D721Med (cell line): ENCODE measurements at regions not wholly inside any gene's neighbourhood (a gene's known extent, or its start where the extent isn't known, plus 50 kb on each side); places are given as distances from the start of the nearest gene placed in this dataset.

ENCODE experiments used
- DNase-seq: peaks from one replicate; pipeline ENCODE4 v3.0.0; 2011; ENCODE audit warnings: low spot score; ENCODE audit not compliant: insufficient read length
- FAIRE-seq: peaks from 2 replicates; lab custom pipeline; 2011; peaks lifted over from hg19 to GRCh38; lab: Jason Lieb, UNC
- CTCF ChIP-seq: IDR thresholded peaks from 2 replicates; pipeline ENCODE4 v1.5.1; 2012; ENCODE audit warnings: mild to moderate bottlenecking, control low read depth; ENCODE audit not compliant: insufficient read depth; ENCODE audit errors: missing control alignments

GRCh38 chr6:139852488-139853140 is 478.2 kb upstream of the CITED2 start:
- DNase-seq: no peak
- TF ChIP-seq CTCF: no peak
- FAIRE-seq: no peak

GRCh38 chr6:139852067-139852466 is 477.6 kb upstream of the CITED2 start:
- FAIRE-seq (no peak), DNase-seq (no peak)
- TF ChIP-seq CTCF: no peak

GRCh38 chr6:139851206-139851605 is 476.8 kb upstream of the CITED2 start:
- DNase-seq (no peak), FAIRE-seq (no peak)
- TF ChIP-seq CTCF: no peak

- TF ChIP-seq CTCF: no peak
- DNase-seq (no peak), FAIRE-seq (no peak)
These were observed 476.1 kb upstream of the CITED2 start for GRCh38 chr6:139850512-139850911.

GRCh38 chr6:139847457-139847813 is 473.0 kb upstream of the CITED2 start:
- no peak for DNase-seq
- no peak for TF ChIP-seq CTCF
- FAIRE-seq: no peak

GRCh38 chr6:139846538-139847456 is 472.3 kb upstream of the CITED2 start:
- FAIRE-seq (no peak), DNase-seq (no peak)
- no peak for TF ChIP-seq CTCF

GRCh38 chr6:139844907-139845306 is 470.5 kb upstream of the CITED2 start:
- DNase-seq: no peak
- TF ChIP-seq CTCF: no peak
- no peak for FAIRE-seq
